ENCODE measurements at regions not wholly inside any gene's neighbourhood (a gene's known extent, or its start where the extent isn't known, plus 50 kb on each side); places are given as distances from the start of the nearest gene placed in this dataset.
"Not testable (repeated sequence)": the region's sequence is repeated elsewhere in the genome, so short reads cannot be mapped to it uniquely, and the experiment has no call there.

DNA sequence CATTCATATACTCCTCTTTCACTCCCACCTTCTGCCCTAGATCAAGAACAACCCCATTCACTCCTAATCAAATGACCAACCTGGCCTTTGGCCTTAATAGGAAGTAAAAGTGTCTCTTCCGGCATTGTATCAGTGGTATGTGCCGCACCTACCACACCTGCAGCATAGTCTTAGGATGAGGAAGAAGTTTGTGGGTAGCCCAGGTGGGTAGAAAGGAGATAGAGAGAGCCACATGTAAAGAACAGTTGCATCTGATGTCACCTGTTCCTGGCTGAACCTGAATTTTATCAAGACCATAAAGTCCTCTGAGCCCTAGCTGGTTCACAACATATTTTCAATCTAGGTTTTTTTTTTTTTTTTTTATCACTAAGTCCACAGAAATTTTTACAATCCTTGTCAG lies 55.5 kb upstream of the PTPN12 start:
- ChIA-PET SMC1A (ENCODE audit: uncharacterized antibody, unreplicated experiment) (no interaction called here), POLR2A (no interaction called here), RAD21 (ENCODE audit: unreplicated experiment) (no interaction called here), CTCF (no interaction called here)
- ATAC-seq (no peak), DNase-seq (ENCODE audit: low read depth, low spot score) (no peak), FAIRE-seq (no peak)
- H3K79me2 ChIP-seq (ENCODE audit: control insufficient read depth, insufficient read depth, low read length), result no peaks in the 10 kb centered on the region
- BruUV-seq (replicated peaks), result no TSS peak
- no peak overlapping the region for H3K4me2 ChIP-seq (ENCODE audit: control insufficient read depth, insufficient read depth)
- 50% methylated on average over 2 of the region's 2 CpGs for WGBS (ENCODE audit: insufficient coverage, insufficient replicate concordance, low lambda C conversion rate, missing lambda C conversion rate)
- H3K27ac ChIP-seq (ENCODE audit: control insufficient read depth, insufficient read depth), result no peak overlapping the region
- in situ Hi-C loops (cut with MboI), result no loop called here
- no peaks in the 10 kb centered on the region for H4K20me1 ChIP-seq (ENCODE audit: control insufficient read depth, insufficient read depth)
- intact Hi-C loops (cut with micrococcal nuclease; ENCODE audit: unreplicated experiment), result no loop called here
- H3K27me3 ChIP-seq (replicated peaks in 1 of 2; ENCODE audit: control insufficient read depth in 2 of 2, insufficient read depth in 2 of 2, low read length in 1 of 2), result no peaks in the 10 kb centered on the region
- no peak overlapping the region for H3K9ac ChIP-seq (ENCODE audit: control insufficient read depth, insufficient read depth, low read length)
- TF ChIP-seq MEF2B (IDR thresholded peaks at IDR 0.05; ENCODE audit: partially characterized antibody, poor library complexity, severe bottlenecking), result no peak
- no peak for TF ChIP-seq PAX8 (IDR thresholded peaks at IDR 0.05)
- no peak for TF ChIP-seq STAT1 (conservative IDR thresholded peaks at IDR 0.05)
- no peak for TF ChIP-seq KAT2A (conservative IDR thresholded peaks at IDR 0.05; ENCODE audit: control insufficient read depth, low read depth, low read length)
- TF ChIP-seq, protein P1, sequence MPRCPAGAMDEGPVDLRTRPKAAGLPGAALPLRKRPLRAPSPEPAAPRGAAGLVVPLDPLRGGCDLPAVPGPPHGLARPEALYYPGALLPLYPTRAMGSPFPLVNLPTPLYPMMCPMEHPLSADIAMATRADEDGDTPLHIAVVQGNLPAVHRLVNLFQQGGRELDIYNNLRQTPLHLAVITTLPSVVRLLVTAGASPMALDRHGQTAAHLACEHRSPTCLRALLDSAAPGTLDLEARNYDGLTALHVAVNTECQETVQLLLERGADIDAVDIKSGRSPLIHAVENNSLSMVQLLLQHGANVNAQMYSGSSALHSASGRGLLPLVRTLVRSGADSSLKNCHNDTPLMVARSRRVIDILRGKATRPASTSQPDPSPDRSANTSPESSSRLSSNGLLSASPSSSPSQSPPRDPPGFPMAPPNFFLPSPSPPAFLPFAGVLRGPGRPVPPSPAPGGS (IDR thresholded peaks at IDR 0.05; ENCODE audit: borderline replicate concordance, insufficient read depth, low read depth, low read length, poor library complexity, severe bottlenecking), result no peak
- TF ChIP-seq YBX1 (IDR thresholded peaks at IDR 0.05), result no peak
- no peak for TF ChIP-seq NFYA (IDR thresholded peaks at IDR 0.05; ENCODE audit: borderline replicate concordance, low read depth, low read length)
- H3K4me3 ChIP-seq, result no peak overlapping the region
- no peaks in the 10 kb centered on the region for H3K36me3 ChIP-seq (ENCODE audit: control insufficient read depth in 2 of 2, insufficient read depth in 2 of 2, low read length in 1 of 2)
- no peaks in the 10 kb centered on the region for H3K9me3 ChIP-seq (replicated peaks; ENCODE audit: control insufficient read depth, insufficient read depth, low read length)
- H3K4me1 ChIP-seq (ENCODE audit: control insufficient read depth, insufficient read depth, low read length), result no peaks in the 10 kb centered on the region
- H2AFZ ChIP-seq (ENCODE audit: control insufficient read depth, low read depth, low read length), result no peak overlapping the region

DNA sequence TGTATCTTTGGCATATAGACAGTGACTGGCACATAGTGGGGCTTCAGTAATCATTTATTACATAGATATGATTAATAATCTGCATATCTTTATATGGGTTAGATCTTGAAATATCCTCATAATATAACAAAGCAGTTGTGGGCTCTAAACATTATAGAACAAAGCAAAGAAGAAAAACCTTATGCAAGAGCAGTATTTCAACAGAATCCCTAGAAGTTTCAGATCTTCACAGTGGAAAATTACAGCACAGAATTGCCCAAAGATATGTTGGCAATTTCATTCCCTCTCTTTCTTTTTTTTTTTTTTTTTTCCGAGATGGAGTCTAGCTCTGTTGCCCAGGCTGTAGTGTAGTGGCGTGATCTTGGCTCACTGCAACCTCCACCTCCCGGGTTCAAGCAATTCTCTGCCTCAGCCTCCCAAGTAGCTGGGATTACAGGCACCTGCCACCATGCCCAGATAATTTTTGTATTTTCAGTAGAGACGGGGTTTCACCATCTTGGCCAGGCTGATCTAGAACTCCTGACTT lies 56.9 kb upstream of the PTPN12 start:
- intact Hi-C loops (cut with micrococcal nuclease; ENCODE audit: unreplicated experiment); BruUV-seq (replicated peaks); H3K9ac ChIP-seq (ENCODE audit: control insufficient read depth, insufficient read depth, low read length); DNase-seq (ENCODE audit: low read depth, low spot score); H3K27me3 ChIP-seq (replicated peaks in 1 of 2; ENCODE audit: control insufficient read depth in 2 of 2, insufficient read depth in 2 of 2, low read length in 1 of 2); H4K20me1 ChIP-seq (ENCODE audit: control insufficient read depth, insufficient read depth); H3K79me2 ChIP-seq (ENCODE audit: control insufficient read depth, insufficient read depth, low read length); FAIRE-seq; ATAC-seq; RAD21 ChIA-PET (ENCODE audit: unreplicated experiment); H3K4me2 ChIP-seq (ENCODE audit: control insufficient read depth, insufficient read depth); H3K9me3 ChIP-seq (replicated peaks; ENCODE audit: control insufficient read depth, insufficient read depth, low read length); H3K4me1 ChIP-seq (ENCODE audit: control insufficient read depth, insufficient read depth, low read length); H2AFZ ChIP-seq (ENCODE audit: control insufficient read depth, low read depth, low read length); in situ Hi-C loops (cut with MboI); H3K36me3 ChIP-seq (ENCODE audit: control insufficient read depth in 2 of 2, insufficient read depth in 2 of 2, low read length in 1 of 2); H3K4me3 ChIP-seq; H3K27ac ChIP-seq (ENCODE audit: control insufficient read depth, insufficient read depth): not testable (repeated sequence)
- ChIA-PET CTCF (interaction anchor here (1.6 kb wide), 1 partner anchor 9 kb away, joined by 5 read pairs; no protein-coding TSS in a partner anchor), POLR2A (interaction anchor here (1.2 kb wide), 1 partner anchor 24 kb away, joined by 3 read pairs; no protein-coding TSS in a partner anchor), SMC1A (ENCODE audit: uncharacterized antibody, unreplicated experiment) (interaction anchor here (1.4 kb wide), 1 partner anchor 14 kb away, joined by 5 read pairs; no protein-coding TSS in a partner anchor)
- 42% methylated on average over 1 of the region's 4 CpGs for WGBS (ENCODE audit: insufficient coverage, insufficient replicate concordance, low lambda C conversion rate, missing lambda C conversion rate)

Data from GM12878 (cell line).